ENCODE measurements at regions not wholly inside any gene's neighbourhood (a gene's known extent, or its start where the extent isn't known, plus 50 kb on each side); places are given as distances from the start of the nearest gene placed in this dataset.

DNA sequence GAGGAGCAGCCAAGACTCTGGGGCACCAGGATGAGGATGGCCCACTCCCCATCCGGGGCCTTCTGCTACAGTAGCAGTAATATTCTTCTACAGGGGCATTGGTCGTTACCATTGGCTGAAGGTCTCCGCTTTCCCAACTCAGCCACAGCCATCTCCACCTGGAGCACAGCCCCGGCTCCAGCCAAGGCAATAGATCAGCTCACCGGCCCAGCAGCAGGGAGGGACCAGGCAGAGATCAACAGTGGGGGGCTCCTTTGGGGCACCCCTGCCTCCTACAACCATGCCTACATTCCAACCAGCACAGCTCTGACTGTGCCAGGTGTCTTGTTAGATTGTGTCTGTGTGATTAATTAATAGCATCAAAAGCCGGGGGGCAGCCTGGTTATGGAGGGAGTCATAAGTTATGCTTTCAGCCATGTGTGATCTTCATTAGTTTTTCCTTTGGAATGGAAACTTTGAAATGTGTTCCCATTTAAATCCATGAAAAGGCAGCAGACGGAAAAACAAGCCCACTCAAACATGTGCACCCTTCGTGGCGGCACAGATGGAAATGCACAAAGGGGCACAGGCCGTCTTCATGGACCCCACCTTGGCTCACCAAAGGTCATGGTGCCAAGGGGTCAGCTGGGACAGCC, 68.6 kb upstream of the BZW1 start:
- intact Hi-C loops (cut with DNase I) = no loop called here
- TF ChIP-seq CTCF (IDR thresholded peaks at IDR 0.05) (no peak), POLR2A (IDR thresholded peaks at IDR 0.05) (no peak)
- H3K4me1 ChIP-seq = peaks cover 0 to 26% (median 13%) of the 10 kb centered on the region in 4 donors
- no peaks in the 10 kb centered on the region for H3K27me3 ChIP-seq
- WGBS (ENCODE audit: insufficient coverage, low coverage, low lambda C conversion rate, missing lambda C conversion rate) = 93% methylated on average over 4 of the region's 10 CpGs
- DNase-seq (no peak), ATAC-seq (no peak)
- no peaks in the 10 kb centered on the region for H3K9me3 ChIP-seq
- no peak overlapping the region for H3K4me3 ChIP-seq
- no peaks in the 10 kb centered on the region for H3K36me3 ChIP-seq
- H3K27ac ChIP-seq = no peak overlapping the region

DNA sequence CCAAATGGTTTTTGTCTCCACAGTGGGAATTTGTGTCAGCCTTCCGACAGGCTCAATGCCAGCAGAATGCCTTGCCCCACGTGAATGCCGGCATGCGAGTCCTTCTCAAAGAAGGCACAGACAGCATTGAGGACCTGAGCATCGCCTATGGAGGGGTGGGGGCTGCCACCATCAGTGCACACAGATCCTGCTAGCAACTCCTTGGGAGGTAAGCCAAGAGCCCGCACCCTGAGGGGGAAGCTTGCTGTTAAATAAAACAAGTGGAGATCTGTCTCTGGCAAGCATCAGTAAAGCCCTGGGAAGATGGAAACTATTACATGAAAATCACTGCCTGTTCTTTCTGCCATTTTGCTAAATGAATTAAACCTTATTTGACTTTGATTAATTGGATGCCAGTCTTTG, 67.5 kb upstream of the BZW1 start:
- no peak overlapping the region for H3K4me3 ChIP-seq
- H3K27ac ChIP-seq = no peak overlapping the region
- intact Hi-C loops (cut with DNase I) = no loop called here
- no peak for DNase-seq
- no peaks in the 10 kb centered on the region for H3K36me3 ChIP-seq
- no peaks in the 10 kb centered on the region for H3K27me3 ChIP-seq
- ATAC-seq = no peak
- TF ChIP-seq CTCF (IDR thresholded peaks at IDR 0.05) = no peak
- TF ChIP-seq POLR2A (IDR thresholded peaks at IDR 0.05) = no peak
- WGBS (ENCODE audit: insufficient coverage, low coverage, low lambda C conversion rate, missing lambda C conversion rate) = 100% methylated on average over 5 of the region's 6 CpGs
- H3K9me3 ChIP-seq = no peaks in the 10 kb centered on the region
- H3K4me1 ChIP-seq = peaks cover 0 to 35% (median 15%) of the 10 kb centered on the region in 4 donors

- Histone ChIP-seq H3K36me3 (no peaks in the 10 kb centered on the region), H3K4me1 (peaks cover 0 to 45% (median 17%) of the 10 kb centered on the region in 4 donors), H3K9me3 (no peaks in the 10 kb centered on the region), H3K27me3 (no peaks in the 10 kb centered on the region), H3K27ac (no peak overlapping the region), H3K4me3 (no peak overlapping the region)
- no peak for DNase-seq
- ATAC-seq = no peak
- WGBS (ENCODE audit: insufficient coverage, low coverage, low lambda C conversion rate, missing lambda C conversion rate) = 100% methylated on average over 4 of the region's 7 CpGs
- TF ChIP-seq CTCF (IDR thresholded peaks at IDR 0.05) (no peak), POLR2A (IDR thresholded peaks at IDR 0.05) (no peak)
- intact Hi-C loops (cut with DNase I) = no loop called here
Observed at GRCh38 chr2:200746301-200746700, 65.4 kb upstream of the BZW1 start.

DNA sequence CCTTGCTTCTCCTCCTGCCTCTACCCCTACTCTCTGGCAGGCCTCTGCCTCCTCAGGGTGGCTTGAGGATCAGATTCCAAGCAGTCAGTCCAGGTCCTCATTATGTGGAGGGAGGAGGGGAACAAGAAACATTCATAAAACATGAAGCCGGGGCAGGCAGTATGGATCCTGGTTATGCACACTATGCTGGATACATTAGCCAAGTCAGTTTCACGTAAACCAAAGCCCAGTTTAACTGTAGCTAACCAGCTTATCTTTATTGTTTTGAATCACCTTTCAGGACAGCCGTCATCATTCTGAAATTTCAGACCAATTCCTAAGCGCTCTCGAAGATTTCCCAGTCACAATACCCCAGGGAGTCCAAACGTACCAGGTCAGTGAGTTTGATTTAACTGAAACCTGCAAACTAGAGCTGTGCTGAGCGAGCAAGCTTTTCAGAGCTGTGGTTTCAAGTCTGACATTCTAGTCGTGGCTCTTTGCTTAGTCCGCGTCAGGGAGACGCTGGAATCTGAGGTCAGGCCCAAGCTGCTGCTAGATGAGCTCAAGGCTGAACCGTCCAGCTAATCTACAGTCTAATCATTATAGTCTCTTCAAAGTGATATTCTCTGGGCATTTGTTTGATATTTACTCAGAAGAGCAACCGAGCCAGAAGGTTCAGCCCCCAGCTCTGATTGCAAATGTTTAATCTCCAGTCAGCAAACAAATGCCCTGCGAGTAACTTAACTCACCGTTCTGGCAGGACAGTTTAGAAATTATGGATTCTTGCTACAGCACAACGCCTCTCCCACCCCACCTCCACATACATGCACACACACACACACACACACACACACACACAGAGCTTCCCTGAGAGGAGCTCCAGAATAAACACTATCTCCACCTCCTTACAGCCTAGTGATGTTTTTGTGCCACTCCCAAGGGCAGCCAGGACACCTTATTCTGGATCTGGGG, 63.8 kb upstream of the BZW1 start:
- no peak for TF ChIP-seq CTCF (IDR thresholded peaks at IDR 0.05)
- no peak for TF ChIP-seq POLR2A (IDR thresholded peaks at IDR 0.05)
- ATAC-seq (peak; percentile 76 to 87 (median 76)), DNase-seq (peak; percentile 38 to 79 (median 66))
- H3K4me1 ChIP-seq = peaks cover 0 to 45% (median 12%) of the 10 kb centered on the region in 4 donors
- H3K27me3 ChIP-seq = no peaks in the 10 kb centered on the region
- peak overlapping the region; percentile 79 to 97 (median 94) for H3K27ac ChIP-seq
- intact Hi-C loops (cut with DNase I) = no loop called here
- no peaks in the 10 kb centered on the region for H3K9me3 ChIP-seq
- 31% methylated on average over 16 of the region's 16 CpGs for WGBS (ENCODE audit: insufficient coverage, low coverage, low lambda C conversion rate, missing lambda C conversion rate)
- H3K4me3 ChIP-seq = no peak overlapping the region
- H3K36me3 ChIP-seq = no peaks in the 10 kb centered on the region
